ENCODE measurements at regions not wholly inside any gene's neighbourhood (a gene's known extent, or its start where the extent isn't known, plus 50 kb on each side); places are given as distances from the start of the nearest gene placed in this dataset.

GRCh38 chr10:10891124-10892082, 126.3 kb upstream of the CELF2 start:
- no peaks in the 10 kb centered on the region for H3K4me1 ChIP-seq
- ChIA-PET POLR2A (no interaction called here), CTCF (no interaction called here)
- ATAC-seq (no peak), DNase-seq (ENCODE audit: low read depth in 1 of 2, low spot score in 1 of 2) (no peak), FAIRE-seq (no peak)
- H3K27ac ChIP-seq = no peak overlapping the region
- no peaks in the 10 kb centered on the region for H3K9me3 ChIP-seq
- no peak overlapping the region for H3K4me3 ChIP-seq
- 19% methylated on average over 10 of the region's 10 CpGs for WGBS (ENCODE audit: missing lambda C conversion rate)
- H3K4me2 ChIP-seq = no peak overlapping the region
- TF ChIP-seq, protein P1, sequence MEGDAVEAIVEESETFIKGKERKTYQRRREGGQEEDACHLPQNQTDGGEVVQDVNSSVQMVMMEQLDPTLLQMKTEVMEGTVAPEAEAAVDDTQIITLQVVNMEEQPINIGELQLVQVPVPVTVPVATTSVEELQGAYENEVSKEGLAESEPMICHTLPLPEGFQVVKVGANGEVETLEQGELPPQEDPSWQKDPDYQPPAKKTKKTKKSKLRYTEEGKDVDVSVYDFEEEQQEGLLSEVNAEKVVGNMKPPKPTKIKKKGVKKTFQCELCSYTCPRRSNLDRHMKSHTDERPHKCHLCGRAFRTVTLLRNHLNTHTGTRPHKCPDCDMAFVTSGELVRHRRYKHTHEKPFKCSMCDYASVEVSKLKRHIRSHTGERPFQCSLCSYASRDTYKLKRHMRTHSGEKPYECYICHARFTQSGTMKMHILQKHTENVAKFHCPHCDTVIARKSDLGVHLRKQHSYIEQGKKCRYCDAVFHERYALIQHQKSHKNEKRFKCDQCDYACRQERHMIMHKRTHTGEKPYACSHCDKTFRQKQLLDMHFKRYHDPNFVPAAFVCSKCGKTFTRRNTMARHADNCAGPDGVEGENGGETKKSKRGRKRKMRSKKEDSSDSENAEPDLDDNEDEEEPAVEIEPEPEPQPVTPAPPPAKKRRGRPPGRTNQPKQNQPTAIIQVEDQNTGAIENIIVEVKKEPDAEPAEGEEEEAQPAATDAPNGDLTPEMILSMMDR (IDR thresholded peaks at IDR 0.05) = no peak
- TF ChIP-seq NFE2L2 (conservative IDR thresholded peaks at IDR 0.05; ENCODE audit: low read length) = no peak
- TF ChIP-seq, protein P2, sequence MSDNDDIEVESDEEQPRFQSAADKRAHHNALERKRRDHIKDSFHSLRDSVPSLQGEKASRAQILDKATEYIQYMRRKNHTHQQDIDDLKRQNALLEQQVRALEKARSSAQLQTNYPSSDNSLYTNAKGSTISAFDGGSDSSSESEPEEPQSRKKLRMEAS (IDR thresholded peaks at IDR 0.05) = no peak
- TF ChIP-seq RAD21 (conservative IDR thresholded peaks at IDR 0.05 in 1 of 2, IDR thresholded peaks at IDR 0.05 in 1 of 2) = no peak
- no peak for TF ChIP-seq RCOR1 (IDR thresholded peaks at IDR 0.05; ENCODE audit: low read depth, low read length)
- TF ChIP-seq HOXB13 (CRISPR knock-in tag; IDR thresholded peaks at IDR 0.05; ENCODE audit: low read depth) = no peak
- TF ChIP-seq HEYL (CRISPR knock-in tag; IDR thresholded peaks at IDR 0.05) = no peak

DNA sequence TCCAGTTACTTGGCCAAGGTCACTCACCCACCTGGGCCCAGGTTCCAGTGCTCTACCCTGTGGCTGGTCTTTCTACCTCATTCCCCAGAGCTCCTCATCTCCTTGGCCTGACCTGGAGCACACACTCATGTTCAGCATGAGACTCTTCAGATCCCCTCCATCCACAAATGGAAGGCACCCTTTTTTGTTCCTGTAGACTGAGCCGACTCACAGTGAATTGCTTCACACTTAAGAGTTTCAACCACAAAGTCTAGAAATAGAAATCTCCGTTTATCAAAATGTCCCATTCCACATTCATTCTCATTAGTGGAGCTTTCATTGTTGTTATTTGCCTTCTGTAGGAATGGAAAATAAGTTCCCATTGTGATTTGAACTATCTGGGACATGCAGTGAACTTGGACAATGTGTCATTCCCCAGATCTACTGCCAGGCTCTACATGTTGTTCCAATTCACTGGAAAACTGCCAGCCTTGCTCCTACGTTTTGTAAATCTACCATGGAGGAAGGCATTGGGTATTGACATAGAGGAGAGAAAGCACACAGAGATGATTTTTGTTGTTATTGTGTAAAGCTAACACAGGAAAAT, 125.3 kb upstream of the CELF2 start:
- 10% methylated on average over 3 of the region's 3 CpGs for WGBS (ENCODE audit: missing lambda C conversion rate)
- no peak overlapping the region for H3K27ac ChIP-seq
- no peak for FAIRE-seq
- no peak for DNase-seq (ENCODE audit: low read depth in 1 of 2, low spot score in 1 of 2)
- no peak overlapping the region for H3K4me2 ChIP-seq
- ChIA-PET CTCF (no interaction called here), POLR2A (no interaction called here)
- TF ChIP-seq NPAS2 (CRISPR knock-in tag; IDR thresholded peaks at IDR 0.05; ENCODE audit: borderline replicate concordance) (no peak), JUN (IDR thresholded peaks at IDR 0.05) (no peak), ZSCAN20 (CRISPR knock-in tag; IDR thresholded peaks at IDR 0.05) (no peak), EHMT2 (IDR thresholded peaks at IDR 0.05; ENCODE audit: low read depth) (no peak), EHF (CRISPR knock-in tag; IDR thresholded peaks at IDR 0.05) (no peak), JUNB (IDR thresholded peaks at IDR 0.05) (no peak), RAD21 (conservative IDR thresholded peaks at IDR 0.05 in 1 of 2, IDR thresholded peaks at IDR 0.05 in 1 of 2) (no peak)
- TF ChIP-seq, protein P3, sequence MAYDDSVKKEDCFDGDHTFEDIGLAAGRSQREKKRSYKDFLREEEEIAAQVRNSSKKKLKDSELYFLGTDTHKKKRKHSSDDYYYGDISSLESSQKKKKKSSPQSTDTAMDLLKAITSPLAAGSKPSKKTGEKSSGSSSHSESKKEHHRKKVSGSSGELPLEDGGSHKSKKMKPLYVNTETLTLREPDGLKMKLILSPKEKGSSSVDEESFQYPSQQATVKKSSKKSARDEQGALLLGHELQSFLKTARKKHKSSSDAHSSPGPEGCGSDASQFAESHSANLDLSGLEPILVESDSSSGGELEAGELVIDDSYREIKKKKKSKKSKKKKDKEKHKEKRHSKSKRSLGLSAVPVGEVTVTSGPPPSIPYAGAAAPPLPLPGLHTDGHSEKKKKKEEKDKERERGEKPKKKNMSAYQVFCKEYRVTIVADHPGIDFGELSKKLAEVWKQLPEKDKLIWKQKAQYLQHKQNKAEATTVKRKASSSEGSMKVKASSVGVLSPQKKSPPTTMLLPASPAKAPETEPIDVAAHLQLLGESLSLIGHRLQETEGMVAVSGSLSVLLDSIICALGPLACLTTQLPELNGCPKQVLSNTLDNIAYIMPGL (CRISPR knock-in tag; IDR thresholded peaks at IDR 0.05; ENCODE audit: borderline replicate concordance) = no peak
- H3K4me3 ChIP-seq = no peak overlapping the region
- H3K9me3 ChIP-seq = no peaks in the 10 kb centered on the region
- no peaks in the 10 kb centered on the region for H3K4me1 ChIP-seq
- ATAC-seq = no peak

DNA sequence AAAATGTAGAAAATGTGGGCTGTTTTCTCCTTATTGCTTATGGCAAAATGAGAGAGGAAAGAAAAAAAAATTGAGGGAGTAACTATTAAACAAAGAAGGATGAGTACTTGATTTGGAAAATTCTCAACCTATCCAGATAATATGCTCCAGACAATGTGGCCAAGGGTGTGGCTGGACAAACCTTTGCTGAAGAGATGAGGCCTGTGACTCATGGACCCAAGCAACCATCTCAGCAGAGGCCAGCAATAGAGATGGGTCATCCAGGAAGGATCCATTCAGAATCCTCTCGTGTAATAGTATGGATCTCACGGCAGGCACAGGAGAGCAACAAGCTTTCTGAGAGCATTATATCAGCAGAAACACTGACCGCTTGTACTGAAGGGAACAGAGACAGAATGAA, 120.3 kb upstream of the CELF2 start:
- ATAC-seq = no peak
- POLR2A ChIA-PET = no interaction called here

More for the DNA sequence above, 120.3 kb upstream of the CELF2 start:
- no peak for DNase-seq (ENCODE audit: low read depth in 1 of 2, low spot score in 1 of 2)
- no peaks in the 10 kb centered on the region for H3K4me1 ChIP-seq
- no peak for FAIRE-seq
- CTCF ChIA-PET = no interaction called here
- WGBS (ENCODE audit: missing lambda C conversion rate) = 16% methylated on average over 3 of the region's 3 CpGs
- TF ChIP-seq EP300 (IDR thresholded peaks at IDR 0.05) (no peak), PHF8 (IDR thresholded peaks at IDR 0.05; ENCODE audit: borderline replicate concordance, low read depth) (no peak), TP53 (CRISPR knock-in tag; IDR thresholded peaks at IDR 0.05) (no peak), SREBF2 (IDR thresholded peaks at IDR 0.05) (no peak), RCOR1 (IDR thresholded peaks at IDR 0.05; ENCODE audit: low read depth, low read length) (no peak), ZSCAN20 (CRISPR knock-in tag; IDR thresholded peaks at IDR 0.05) (no peak), JUN (IDR thresholded peaks at IDR 0.05) (no peak), JUNB (IDR thresholded peaks at IDR 0.05) (no peak), ZNF302 (CRISPR knock-in tag; IDR thresholded peaks at IDR 0.05) (no peak), RAD21 (conservative IDR thresholded peaks at IDR 0.05 in 1 of 2, IDR thresholded peaks at IDR 0.05 in 1 of 2) (no peak), RNF2 (IDR thresholded peaks at IDR 0.05; ENCODE audit: borderline replicate concordance, low read depth) (no peak), HDAC2 (IDR thresholded peaks at IDR 0.05) (no peak), SMC3 (IDR thresholded peaks at IDR 0.05) (no peak)
- TF ChIP-seq, protein P1 (IDR thresholded peaks at IDR 0.05) = no peak
- H3K4me2 ChIP-seq = no peak overlapping the region
- H3K9me3 ChIP-seq = no peaks in the 10 kb centered on the region
- H3K27ac ChIP-seq = no peak overlapping the region
- H3K4me3 ChIP-seq = no peak overlapping the region
